NCI-H2196 (cell line): ENCODE measurements at regions not wholly inside any gene's neighbourhood (a gene's known extent, or its start where the extent isn't known, plus 50 kb on each side); places are given as distances from the start of the nearest gene placed in this dataset.

Experiments used
- DNase-seq: peaks from one replicate; lab custom pipeline; 2025; ENCODE audit not compliant: unreplicated experiment; lab: John Stamatoyannopoulos, UW

DNA sequence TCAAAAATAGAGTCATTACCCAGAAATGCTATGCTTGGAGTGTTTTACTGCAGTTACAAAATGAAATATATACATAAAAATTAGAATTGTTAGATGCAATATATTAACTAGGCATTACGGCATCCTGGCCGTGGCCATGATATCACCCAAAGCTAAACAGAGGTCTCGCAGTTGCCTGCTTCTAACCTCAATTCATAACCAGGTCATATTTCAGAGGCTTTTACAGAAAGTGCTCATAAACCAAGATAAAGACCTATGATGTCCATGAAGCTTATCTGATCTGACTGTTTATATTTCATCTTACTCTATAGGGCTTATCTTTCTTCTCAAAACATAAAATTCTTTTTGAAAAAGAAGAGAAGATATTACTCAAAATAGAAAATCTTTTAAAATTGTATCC is 664.5 kb upstream of the SALL1 start:
- DNase-seq, result no peak

DNA sequence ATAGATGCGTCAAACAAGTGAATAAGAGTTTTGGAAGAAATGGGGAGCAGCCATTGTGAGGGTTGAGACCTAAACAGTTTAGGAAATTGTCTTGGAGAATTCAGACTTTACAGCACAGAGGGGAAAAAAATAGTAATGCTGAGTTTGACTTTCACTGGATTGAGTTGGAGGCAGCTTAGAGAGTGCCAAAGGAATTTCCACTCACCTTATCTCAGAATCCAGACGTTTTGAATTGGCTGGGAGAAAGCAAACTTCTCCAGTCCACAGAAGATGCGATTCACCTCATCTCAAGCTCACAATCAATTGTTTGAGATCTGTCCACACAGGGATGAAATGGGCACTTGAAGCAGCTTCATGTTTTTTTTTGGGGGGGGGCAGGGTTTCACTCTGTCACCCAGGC is 663.5 kb upstream of the SALL1 start:
- DNase-seq, result no peak

DNA sequence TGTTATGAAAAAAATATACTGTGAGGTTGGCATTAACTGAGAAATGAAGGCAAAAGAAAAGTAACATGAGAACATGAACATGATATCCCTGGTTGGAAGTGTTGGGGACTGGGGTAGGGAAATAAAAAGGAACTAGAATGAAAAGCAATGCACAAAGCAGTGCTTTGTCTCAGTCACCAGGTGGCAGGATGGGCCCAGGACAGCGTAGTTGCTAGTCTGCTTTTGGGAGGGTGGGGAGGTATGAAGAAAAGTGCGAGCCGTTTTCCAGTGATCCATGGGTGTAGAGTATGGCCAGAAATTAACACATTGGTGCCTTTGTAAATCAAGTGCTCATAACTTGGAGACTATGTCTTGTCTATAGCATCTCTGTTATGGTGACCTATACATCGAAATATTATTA is 662.5 kb upstream of the SALL1 start:
- DNase-seq, result no peak

DNA sequence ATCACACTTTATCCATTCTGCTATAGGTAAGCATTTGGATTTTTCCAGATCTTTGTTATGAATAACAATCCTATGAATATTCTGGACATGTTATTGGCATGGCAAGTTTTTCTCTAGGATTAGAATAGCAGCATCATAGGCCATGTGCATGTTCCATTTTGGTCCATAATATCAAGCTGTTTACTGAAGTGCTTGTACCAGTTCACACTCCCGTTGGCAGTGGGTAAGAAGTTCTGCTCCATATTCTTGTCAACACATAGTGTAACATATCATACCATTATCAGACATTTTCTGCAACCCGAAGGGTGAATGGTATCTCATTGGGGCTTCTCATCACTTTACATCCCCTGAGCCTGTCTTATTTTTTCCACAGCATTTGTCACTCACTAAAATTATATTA is 661.9 kb upstream of the SALL1 start:
- no peak for DNase-seq

DNA sequence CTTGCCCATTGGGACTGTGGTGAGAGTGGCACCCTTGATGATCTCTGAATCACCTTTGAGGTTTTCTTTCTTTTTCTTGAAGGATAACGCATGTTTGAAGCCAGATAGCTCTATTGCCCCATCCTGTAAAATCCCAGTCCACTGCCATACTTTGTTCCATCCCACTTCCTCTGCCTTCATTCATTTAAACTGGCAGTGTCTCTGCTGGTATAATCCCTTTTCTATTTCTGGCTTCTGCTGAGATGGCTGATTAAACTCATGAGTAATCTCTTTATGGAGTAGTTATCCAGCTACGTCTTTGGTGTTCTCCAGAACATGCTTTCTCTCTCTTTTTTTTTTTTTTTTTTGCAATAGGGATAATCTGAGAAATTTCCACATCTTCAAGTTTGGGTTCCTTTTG is 656.5 kb upstream of the SALL1 start:
- no peak for DNase-seq

DNA sequence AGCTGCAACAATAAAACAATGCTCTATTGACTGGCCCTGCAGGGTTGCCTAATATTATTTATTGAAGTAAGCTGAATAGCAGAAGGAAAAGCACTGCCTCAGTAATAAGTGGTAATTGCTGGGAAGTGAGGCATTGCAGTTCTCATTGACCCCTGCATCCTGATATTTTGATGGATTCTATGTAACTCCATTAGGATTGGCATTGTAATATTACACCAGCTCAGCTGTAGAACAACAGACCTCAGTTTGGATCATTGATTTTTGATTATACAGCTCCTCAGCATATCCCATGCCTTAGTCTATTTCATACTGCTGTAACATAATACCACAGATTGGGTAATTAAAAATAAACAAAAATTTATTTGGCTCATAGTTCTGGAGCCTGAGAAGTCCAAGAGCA is 650.6 kb upstream of the SALL1 start:
- no peak for DNase-seq

DNA sequence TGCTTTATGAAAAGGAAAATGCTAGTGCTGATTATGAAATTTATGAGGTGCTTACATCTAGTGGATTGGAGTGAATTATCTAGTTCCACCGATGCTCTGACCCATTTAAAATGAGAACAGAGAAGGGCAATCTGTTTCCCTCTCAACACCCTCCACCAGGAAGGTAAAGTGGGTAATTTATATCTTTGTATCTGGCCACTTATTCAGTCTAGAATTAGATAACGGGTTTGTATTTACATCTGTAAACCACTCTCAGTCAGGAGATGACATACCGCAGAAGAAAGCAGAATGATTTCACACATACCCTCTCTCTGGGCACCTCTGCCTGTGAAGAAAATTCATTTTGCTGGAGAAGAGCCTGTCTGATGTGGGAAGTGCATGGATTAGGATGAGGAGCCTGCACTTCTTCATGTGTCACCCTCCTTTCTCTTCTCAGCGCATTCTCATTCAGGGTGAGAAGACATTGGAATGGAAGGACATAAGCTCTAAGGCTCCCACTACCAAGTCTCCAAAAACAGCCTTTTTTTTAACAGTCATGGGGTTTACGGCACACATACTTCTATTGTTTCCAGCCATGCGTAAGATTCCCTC is 646.7 kb upstream of the SALL1 start:
- DNase-seq, result no peak

DNA sequence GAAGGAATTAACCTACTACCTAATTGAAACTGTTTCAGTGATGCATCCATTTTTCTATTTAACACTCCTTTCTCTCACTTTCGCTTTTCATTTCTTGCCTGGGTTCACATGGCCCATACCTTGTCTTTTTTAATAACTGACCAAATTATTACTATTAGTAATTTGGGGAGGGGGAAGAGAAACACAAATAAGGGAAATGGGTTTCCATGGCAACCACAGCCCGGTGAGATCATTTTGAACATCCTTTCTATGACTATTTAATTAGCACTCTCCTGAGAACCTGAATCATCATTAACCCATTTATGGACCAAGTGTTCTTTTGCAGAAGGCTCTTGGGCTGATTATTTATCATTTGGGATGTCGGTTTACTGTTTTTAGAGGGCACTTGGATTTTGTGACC is 628.2 kb upstream of the SALL1 start:
- no peak for DNase-seq

DNA sequence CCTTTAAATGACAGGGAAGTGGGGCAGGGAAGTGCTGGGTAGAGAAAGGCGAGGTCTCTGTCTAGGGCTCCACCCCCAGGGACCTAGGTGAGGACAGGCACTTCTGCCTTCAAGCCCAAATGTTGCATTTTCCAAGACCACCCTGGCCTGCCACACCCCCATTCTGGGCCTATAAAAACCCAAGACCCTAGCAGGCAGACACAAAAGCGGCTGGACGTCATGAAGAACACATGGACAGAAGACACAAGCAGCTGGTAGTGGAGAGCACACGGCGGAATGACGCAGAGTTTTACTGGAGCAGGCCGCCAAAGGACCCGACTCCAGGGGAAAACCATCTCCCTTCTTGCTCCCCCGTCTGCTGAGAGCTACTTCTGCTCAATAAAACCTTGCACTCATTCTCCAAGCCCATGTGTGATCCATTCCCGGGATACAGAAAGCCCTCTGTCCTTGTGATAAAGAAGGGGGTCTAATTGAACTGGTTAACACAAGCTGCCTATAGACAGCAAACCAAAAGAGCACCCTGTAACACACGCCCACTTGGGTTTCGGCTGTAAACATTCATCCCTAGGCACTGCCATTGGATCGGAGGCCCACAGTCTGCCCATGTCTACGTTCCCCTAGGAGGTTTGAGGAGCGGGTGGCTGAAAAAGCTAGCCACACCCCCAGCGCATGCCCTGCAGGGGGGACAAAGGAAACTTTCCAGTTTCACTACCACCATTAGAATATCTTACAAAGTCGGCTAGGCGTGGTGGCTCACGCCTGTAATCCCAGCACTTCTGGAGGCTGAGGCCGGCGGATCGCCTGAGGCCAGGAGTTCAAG is 622.2 kb upstream of the SALL1 start:
- DNase-seq, result no peak

DNA sequence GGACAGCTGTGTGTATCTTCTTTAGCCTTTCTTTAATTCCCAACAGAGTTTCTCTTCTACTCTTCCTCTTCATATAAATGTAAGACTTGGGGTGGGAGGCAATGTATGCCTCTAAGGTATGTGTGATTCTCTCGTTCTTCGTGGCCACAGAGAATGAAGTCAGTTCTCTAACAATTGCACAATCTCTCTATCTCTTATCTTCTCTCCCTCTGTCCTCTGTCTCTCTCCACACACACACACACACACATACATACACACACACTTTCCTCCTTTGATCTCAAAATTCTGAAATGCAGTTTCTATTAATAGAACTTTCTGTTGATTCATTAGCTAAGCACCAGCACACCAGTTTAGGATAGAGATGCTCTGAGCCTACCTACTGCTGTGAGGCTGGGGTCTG is 615.7 kb upstream of the SALL1 start:
- DNase-seq, result no peak

DNA sequence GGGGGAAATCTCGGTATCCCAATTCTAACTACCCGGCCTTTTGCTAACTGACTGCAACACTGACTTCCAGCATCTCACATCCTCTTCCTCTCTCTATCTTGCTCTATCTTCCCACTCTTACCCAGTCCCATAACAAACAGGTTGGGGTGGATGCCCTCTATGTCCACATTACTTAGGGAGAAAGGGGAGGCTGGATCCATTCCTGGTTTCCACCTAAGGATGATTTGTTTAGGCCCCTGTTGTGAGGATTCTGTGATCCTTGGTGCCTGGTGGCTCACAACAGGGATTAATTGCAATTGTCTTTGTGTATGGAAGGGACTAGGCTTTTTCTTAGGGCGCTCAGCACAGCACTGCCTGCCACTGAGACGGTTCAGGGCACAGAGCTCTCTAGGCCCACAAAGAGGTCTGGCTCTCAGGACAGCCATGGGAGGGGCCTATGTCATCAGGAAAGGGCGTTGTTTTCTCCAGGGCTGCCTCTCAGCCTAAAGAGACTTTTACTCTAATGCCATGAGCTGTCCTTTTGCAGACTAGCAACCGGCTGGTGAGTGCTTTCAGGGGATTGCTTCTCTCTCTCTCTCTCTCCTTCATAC is 612.1 kb upstream of the SALL1 start:
- DNase-seq, result no peak

DNA sequence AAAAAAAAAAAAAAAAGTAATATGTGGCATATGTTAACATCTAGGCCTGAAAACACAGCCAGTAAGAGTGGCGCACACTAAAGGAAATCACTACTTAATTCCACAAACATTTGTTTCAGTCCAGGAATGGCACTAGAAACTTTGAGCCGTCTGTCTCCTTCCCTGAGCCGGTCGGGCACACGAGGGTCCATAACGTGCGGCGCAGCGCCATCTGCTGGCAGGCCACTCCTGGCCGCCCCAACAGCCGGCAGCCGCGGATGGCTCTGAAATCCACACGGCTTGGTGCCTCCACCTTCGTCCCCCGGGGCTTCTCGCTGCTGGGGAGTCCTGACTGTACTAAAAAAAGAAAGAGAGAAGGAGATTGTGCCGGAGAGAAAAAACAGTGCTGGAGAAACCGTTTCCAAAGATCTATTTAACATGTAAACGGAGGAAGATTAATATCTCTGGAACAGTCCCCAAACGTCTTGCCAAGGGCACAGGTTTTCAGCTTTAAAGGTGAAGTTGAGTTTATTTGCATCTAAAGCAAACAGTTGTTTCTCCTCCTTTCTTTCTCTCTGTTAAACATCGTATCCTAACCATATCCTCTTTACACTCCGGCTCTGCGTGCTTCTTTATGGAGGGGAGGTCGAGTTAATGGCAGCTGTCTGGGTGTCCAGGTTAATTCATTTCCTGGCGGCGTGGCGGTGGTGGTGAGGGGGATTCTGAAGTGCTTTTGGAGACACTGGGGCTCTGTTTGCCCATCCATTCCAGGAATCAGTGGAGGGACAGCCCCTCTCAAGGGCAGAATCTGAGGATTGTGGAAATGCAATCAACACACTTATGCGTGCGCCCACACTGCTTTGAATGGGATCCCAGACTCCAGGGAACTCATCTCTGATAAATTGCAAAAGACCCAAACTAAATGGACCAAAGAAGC is 611.3 kb upstream of the SALL1 start:
- DNase-seq, result peak; percentile 78

DNA sequence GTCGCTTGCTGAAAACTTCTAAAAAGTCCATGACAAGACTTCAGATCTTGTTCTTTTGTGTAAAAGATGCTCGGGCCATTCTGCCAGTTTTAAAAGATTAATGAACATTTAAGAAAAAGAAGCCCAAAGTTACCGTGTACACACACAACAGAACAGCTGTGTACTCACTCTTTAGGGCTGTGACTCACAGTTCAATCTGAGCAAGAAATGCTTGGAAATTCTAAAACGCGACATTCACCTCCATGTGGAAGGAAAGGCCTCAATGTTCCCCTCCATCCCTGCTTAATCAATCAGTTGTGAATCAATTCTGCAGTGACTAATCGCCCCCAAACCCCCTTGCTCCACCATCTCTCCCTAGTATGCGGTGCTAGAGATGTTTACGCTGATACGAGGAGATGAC is 609.9 kb upstream of the SALL1 start:
- DNase-seq, result no peak

DNA sequence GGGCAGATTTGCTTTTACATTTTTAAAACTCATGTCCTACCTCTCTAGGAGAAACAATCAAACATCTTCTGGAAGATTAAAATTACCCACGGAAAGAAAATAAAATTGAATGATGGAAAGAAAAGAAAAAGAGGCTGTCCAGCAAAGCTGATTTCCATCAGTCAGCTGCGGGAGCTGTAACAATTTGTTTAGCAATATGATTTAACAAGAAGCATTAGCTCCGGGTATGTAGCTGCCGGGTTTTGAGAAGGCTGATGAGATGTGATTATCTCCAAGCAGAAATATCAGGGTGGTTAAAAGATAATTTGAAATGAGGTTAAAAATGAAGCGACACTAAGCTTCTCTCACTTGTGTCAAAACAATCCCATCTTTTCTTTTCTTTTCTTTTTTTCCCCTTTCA is 608.9 kb upstream of the SALL1 start:
- no peak for DNase-seq

DNA sequence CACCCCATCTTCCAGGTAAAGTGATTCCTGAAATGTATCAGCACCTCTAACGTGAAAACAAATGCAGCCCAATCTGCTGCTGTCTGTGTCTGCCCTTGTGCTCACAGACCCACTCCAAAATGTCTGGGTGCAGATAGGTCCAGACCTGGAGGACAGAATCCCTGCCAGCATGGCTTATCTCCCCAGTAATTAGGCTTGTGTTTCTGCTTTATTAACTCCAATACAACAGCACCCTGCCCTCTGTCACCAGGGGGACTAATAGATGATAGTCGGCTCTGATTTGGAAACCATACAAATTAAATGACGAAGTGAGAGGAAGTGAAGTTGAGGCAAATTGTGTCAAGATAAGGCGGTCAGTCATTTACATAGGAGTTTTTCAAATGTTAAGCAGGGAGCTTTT is 608.3 kb upstream of the SALL1 start:
- no peak for DNase-seq

DNA sequence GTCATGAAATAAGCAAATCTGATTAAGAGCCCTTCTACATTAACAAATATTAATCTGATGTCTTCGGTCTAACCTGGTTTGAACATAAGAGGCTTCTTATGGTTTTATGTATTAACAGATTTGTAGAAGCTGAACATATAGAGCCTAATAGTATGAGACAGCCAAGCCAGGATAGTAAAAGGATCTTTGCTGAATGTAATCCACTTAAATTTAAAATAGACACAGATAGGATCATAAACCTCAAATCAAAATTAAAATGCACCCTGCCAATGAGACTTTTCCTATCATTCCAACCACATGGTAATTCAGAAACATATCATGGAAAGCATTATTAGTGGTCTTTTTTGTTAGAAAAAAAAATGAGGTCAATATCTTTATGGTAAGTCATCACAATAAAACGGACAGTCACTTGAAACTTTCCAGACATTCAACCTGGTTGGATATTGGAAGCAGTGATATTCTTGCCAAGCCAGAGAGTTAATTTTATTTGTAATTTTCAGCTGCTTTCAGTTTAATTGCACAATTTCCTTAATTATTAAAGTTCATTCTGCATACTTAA is 606.9 kb upstream of the SALL1 start:
- no peak for DNase-seq

DNA sequence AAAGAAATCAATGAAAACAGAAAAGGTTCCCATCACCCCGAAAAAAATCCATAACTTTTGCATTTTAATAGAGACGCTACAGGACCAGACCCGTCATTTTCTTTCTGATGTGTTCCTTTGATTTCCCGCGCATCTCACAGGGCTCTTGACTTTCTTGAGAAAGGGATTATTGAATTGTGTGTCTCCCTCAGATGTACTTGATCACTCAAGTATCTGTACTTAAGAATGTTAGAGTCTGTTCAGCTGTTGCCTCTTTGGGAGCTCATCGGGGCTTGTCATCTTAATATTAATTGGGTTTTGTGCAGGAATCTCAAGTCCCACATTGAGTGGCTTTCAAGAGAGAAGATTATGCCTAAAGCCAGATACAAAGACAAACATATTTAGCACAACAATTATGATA is 606.4 kb upstream of the SALL1 start:
- DNase-seq, result no peak

DNA sequence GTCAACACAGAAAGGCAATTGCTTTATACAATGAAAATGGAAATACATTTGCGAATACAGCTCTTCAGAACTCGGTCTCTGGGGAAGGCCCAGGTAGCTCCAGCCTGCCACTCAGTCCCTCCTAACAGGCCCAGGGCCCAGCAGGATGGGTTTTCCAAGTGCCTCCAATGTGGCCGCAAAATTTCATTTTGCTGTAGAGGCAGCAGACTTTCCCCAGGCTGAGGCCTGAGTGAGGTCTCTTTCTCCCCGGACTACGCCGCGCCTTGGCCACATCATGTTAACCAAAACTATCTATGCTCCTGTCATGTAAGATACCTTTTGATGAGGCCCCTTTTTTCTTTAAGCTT is 606.0 kb upstream of the SALL1 start:
- DNase-seq, result no peak

DNA sequence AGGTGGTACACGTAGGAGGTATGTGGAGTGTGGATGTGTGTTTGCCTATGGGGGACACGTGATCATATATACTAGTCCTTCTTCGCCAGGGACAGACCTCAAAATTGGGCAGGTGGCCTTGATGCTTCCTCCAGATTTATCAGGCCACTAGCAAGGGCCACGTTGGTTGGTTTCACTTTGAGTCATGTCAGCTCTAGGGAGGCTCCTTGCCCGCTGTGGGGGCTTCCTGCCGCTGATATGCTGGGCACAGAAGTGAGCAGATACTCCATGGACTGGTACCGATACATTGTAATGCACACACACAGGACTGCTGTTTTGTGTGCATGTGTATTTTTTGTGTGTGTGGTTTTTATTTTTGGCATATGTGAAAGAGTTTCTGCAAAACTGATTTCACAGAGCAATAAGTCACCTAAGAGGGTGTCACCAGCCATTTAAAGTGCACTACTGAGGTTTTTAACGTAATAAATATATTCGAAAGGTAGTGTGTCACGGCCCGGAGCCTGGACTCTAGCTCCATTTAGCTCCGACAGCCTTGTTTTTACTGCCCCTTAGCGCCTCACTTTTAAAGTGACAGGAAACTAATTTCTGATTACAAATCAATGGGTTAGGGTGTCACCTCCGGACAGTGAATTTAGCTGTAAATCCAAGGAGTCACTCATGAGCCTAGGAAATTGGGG is 605.5 kb upstream of the SALL1 start:
- DNase-seq, result no peak

DNA sequence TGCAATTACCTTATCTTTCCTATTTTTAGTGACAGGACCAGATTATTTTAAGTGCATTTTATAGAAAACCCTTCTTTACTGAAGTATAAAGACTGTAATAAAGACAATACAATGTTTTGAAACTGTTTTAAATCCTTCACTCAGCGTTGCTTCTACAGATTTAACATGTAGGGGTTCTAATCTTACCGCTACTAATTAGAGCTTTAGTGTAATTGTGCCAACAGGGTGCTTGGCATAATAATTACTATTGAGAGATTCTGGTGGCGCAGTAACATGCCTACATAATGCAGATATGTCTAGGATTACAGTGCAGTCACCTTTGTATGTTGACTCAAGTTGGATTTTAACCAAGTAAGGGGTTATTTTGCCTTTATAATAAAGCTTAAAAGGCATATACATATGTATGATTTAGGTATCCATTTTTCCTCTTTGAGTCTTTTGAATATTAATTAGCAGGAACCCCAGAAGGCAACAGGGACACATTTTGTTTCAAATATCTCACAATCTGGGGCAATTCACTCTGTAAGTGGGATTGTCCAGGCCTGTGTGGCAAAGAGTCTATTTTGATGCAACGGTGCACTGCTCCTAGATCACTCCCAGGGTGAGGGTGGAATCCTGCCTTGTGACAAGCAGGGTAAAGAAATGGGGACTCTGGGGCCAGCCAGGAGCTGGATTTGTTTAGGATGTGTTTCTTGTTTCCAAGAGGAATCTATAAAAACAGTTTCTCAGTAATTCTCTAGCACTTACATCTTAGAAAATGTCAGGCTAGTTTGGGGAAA is 604.7 kb upstream of the SALL1 start:
- DNase-seq, result no peak
